Panc1 (cell line): ENCODE measurements at regions not wholly inside any gene's neighbourhood (a gene's known extent, or its start where the extent isn't known, plus 50 kb on each side); places are given as distances from the start of the nearest gene placed in this dataset.

Source experiments
- ATAC-seq: fragments of 200-7000 bp; cut with Tn5 transposase; 2 replicates; pipeline ENCODE4 v1.9.1; 2020; ENCODE audit warnings: mild to moderate bottlenecking, moderate library complexity
- BruUV-seq: library from RNA; stranded (reverse); fragments of 400-500 nt; replicated peaks from 2 replicates; lab custom pipeline; 2021; lab: Mats Ljungman, UMichigan
- CTCF ChIA-PET: fragments of 300-600 bp; sonication (Branson Sonifier 250); formaldehyde crosslinking; loops from one replicate; lab custom pipeline; 2022; ENCODE audit warnings: antibody characterized with exemption; lab: Charles Lee
- POLR2A ChIA-PET: fragments of 300-600 bp; sonication (Branson Sonifier 250); formaldehyde crosslinking; loops from one replicate; lab custom pipeline; 2022; ENCODE audit warnings: antibody characterized with exemption; lab: Charles Lee
- DNase-seq: peaks from one replicate; pipeline ENCODE4 v3.0.0-alpha.2; 2010; ENCODE audit warnings: low read depth, low spot score
- H3K27ac ChIP-seq: 2 replicates; pipeline ENCODE4 v1.5.1; 2011; ENCODE audit warnings: mild to moderate bottlenecking, low read length, inconsistent platforms
- H3K27me3 ChIP-seq: fragments of 200-500 bp; sonication (Bioruptor generic); 2 replicates; pipeline ENCODE4 v1.6.0; 2014; ENCODE audit warnings: low read length, inconsistent platforms; ENCODE audit not compliant: control insufficient read depth, insufficient read depth
- H3K36me3 ChIP-seq: fragments of 200-500 bp; sonication (Bioruptor generic); 2 replicates; pipeline ENCODE4 v1.5.1; 2014; ENCODE audit warnings: inconsistent platforms, mild to moderate bottlenecking, low read length, moderate library complexity; ENCODE audit not compliant: control insufficient read depth, insufficient read depth
- H3K4me1 ChIP-seq: 2 replicates; pipeline ENCODE4 v1.5.1; 2011; ENCODE audit warnings: inconsistent platforms, mild to moderate bottlenecking, low read length, moderate library complexity; ENCODE audit not compliant: control insufficient read depth, insufficient read depth
- H3K4me3 ChIP-seq, 2 experiments: 2 replicates each; pipeline ENCODE4 v1.5.1; 2011 to 2012; ENCODE audit warnings: low read depth in 2 of 2, low read length in 2 of 2, mild to moderate bottlenecking in 2 of 2, inconsistent platforms in 1 of 2, moderate library complexity in 1 of 2
- H3K9me3 ChIP-seq: fragments of 200-500 bp; sonication (Bioruptor generic); 2 replicates; pipeline ENCODE4 v1.5.1; 2014; ENCODE audit warnings: low read depth, mild to moderate bottlenecking, inconsistent platforms, low read length, moderate library complexity; ENCODE audit not compliant: control insufficient read depth, insufficient read depth
- CTCF ChIP-seq: fragments of 450-650 bp; IDR thresholded peaks from 2 replicates; pipeline ENCODE4 v1.5.1; 2017; ENCODE audit warnings: mild to moderate bottlenecking
- POLR2AphosphoS5 ChIP-seq: IDR thresholded peaks from 2 replicates; pipeline ENCODE4 v1.6.1; 2012; ENCODE audit warnings: mild to moderate bottlenecking, low read depth, low read length, moderate library complexity
- SIN3A ChIP-seq: IDR thresholded peaks from 2 replicates; pipeline ENCODE4 v1.6.1; 2012; ENCODE audit warnings: low read depth, mild to moderate bottlenecking, low read length, moderate library complexity, borderline replicate concordance; ENCODE audit not compliant: insufficient read depth
- TCF7L2 ChIP-seq: IDR thresholded peaks from 2 replicates; pipeline ENCODE4 v1.6.1; 2011; ENCODE audit warnings: mild to moderate bottlenecking, low read depth, low read length, inconsistent platforms
- in situ Hi-C: cut with HindIII; loops from 2 replicates; pipeline ENCODE4 v1.10.0; 2016; ENCODE audit warnings: low sequenced_read_pairs, low pct_unique_long_range_greater_than_20kb
- intact Hi-C: fragments of 100-400 bp; cut with micrococcal nuclease; formaldehyde crosslinking; loops from one replicate; pipeline ENCODE4 v1.10.0; 2022; ENCODE audit not compliant: unreplicated experiment
- TF ChIP-seq, protein P1 (sequence below), 2 experiments: IDR thresholded peaks; 2 replicates each; pipeline ENCODE4 v1.6.1; 2011 to 2012; ENCODE audit warnings: low read depth in 2 of 2, control low read depth in 1 of 2, low read length in 1 of 2, mild to moderate bottlenecking in 1 of 2, moderate library complexity in 1 of 2; ENCODE audit not compliant: insufficient read depth in 1 of 2

DNA sequence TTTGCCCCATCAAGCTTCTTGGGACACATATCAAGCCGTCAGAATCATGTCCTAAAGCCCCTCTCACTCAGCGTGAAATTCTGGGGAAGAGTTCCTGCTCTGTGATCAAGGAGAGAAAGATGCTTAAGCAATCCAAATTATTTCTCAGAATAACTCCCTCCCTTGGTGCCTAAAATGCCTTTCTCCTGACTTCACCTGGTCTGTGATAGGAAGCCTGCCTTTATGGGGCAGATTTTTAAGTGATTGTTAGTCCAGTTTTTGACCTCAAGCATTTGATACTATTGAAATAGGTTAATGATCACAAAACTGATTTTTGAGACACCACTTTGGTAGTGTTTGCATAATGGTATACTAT lies 76.4 kb upstream of the MAGI2 start:
- no peak overlapping the region for H3K27ac ChIP-seq
- CTCF ChIA-PET: no interaction called here
- H3K4me3 ChIP-seq: no peak overlapping the region
- in situ Hi-C loops (no loop called here), intact Hi-C loops (no loop called here)
- ATAC-seq (no peak), DNase-seq (no peak)
- BruUV-seq: no TSS peak
- TF ChIP-seq, protein P1, sequence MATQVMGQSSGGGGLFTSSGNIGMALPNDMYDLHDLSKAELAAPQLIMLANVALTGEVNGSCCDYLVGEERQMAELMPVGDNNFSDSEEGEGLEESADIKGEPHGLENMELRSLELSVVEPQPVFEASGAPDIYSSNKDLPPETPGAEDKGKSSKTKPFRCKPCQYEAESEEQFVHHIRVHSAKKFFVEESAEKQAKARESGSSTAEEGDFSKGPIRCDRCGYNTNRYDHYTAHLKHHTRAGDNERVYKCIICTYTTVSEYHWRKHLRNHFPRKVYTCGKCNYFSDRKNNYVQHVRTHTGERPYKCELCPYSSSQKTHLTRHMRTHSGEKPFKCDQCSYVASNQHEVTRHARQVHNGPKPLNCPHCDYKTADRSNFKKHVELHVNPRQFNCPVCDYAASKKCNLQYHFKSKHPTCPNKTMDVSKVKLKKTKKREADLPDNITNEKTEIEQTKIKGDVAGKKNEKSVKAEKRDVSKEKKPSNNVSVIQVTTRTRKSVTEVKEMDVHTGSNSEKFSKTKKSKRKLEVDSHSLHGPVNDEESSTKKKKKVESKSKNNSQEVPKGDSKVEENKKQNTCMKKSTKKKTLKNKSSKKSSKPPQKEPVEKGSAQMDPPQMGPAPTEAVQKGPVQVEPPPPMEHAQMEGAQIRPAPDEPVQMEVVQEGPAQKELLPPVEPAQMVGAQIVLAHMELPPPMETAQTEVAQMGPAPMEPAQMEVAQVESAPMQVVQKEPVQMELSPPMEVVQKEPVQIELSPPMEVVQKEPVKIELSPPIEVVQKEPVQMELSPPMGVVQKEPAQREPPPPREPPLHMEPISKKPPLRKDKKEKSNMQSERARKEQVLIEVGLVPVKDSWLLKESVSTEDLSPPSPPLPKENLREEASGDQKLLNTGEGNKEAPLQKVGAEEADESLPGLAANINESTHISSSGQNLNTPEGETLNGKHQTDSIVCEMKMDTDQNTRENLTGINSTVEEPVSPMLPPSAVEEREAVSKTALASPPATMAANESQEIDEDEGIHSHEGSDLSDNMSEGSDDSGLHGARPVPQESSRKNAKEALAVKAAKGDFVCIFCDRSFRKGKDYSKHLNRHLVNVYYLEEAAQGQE (IDR thresholded peaks at IDR 0.05; ENCODE audit: insufficient read depth in 1 of 2, low read depth in 2 of 2, low read length in 1 of 2): no peak
- TF ChIP-seq SIN3A (no peak), CTCF (no peak)
- no peaks in the 10 kb centered on the region for H3K4me1 ChIP-seq
- no peaks in the 10 kb centered on the region for H3K9me3 ChIP-seq
- no peaks in the 10 kb centered on the region for H3K27me3 ChIP-seq
- no peaks in the 10 kb centered on the region for H3K36me3 ChIP-seq
- POLR2A ChIA-PET: no interaction called here

- Histone ChIP-seq H3K36me3 (no peaks in the 10 kb centered on the region), H3K27me3 (no peaks in the 10 kb centered on the region), H3K9me3 (no peaks in the 10 kb centered on the region), H3K4me3 (no peak overlapping the region), H3K4me1 (no peaks in the 10 kb centered on the region), H3K27ac (no peak overlapping the region; the same call in 1 of the 2 replicates)
- ATAC-seq (no peak), DNase-seq (no peak)
- intact Hi-C loops: no loop called here
- no peak for TF ChIP-seq CTCF
- TF ChIP-seq, protein P1 (IDR thresholded peaks at IDR 0.05; ENCODE audit: insufficient read depth in 1 of 2, low read depth in 2 of 2, low read length in 1 of 2): no peak
- TF ChIP-seq TCF7L2: no peak
- TF ChIP-seq SIN3A: no peak
- no peak for TF ChIP-seq POLR2AphosphoS5
- BruUV-seq: no TSS peak
- in situ Hi-C loops: no loop called here
- POLR2A ChIA-PET: no interaction called here
- CTCF ChIA-PET: no interaction called here
Observed at GRCh38 chr7:79529214-79529880, 75.9 kb upstream of the MAGI2 start.
